ENCODE measurements at regions not wholly inside any gene's neighbourhood (a gene's known extent, or its start where the extent isn't known, plus 50 kb on each side); places are given as distances from the start of the nearest gene placed in this dataset.

DNA sequence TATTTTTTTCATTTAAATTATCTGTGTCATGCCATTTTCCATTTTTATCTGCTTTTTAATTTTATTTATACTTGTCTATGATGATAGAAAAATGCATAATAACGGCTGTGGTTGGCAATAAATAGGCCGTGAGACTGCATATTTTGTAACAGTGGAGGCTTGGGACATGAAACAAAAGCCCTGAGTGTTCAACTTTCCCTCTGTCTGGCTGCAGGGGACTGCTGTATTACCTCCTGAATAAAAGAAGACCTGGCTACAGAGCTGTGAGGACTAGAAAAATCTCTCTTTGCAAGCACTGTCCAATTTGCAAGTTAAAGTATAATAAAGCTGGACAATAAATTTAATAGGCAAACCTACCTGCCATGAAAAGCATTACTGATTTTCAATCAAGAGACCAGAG lies 82.1 kb downstream of the MAGEB10 start:
- TF ChIP-seq, protein P1, sequence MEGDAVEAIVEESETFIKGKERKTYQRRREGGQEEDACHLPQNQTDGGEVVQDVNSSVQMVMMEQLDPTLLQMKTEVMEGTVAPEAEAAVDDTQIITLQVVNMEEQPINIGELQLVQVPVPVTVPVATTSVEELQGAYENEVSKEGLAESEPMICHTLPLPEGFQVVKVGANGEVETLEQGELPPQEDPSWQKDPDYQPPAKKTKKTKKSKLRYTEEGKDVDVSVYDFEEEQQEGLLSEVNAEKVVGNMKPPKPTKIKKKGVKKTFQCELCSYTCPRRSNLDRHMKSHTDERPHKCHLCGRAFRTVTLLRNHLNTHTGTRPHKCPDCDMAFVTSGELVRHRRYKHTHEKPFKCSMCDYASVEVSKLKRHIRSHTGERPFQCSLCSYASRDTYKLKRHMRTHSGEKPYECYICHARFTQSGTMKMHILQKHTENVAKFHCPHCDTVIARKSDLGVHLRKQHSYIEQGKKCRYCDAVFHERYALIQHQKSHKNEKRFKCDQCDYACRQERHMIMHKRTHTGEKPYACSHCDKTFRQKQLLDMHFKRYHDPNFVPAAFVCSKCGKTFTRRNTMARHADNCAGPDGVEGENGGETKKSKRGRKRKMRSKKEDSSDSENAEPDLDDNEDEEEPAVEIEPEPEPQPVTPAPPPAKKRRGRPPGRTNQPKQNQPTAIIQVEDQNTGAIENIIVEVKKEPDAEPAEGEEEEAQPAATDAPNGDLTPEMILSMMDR (IDR thresholded peaks at IDR 0.05) = no peak
- no peak overlapping the region for H3K4me3 ChIP-seq (replicated peaks in 1 of 3; ENCODE audit: low read depth in 2 of 3, low read length in 3 of 3)
- no peaks in the 10 kb centered on the region for H3K79me2 ChIP-seq (ENCODE audit: insufficient read depth, low read length)
- H3K9me3 ChIP-seq (replicated peaks in 1 of 2; ENCODE audit: control insufficient read depth in 1 of 2, insufficient read depth in 1 of 2, low read length in 2 of 2) = no peaks in the 10 kb centered on the region
- DNase-seq = no peak
- Mint-ChIP-seq H3K27ac (no peak overlapping the region), H3K9me3 (peaks cover 0 to 11% (median 2%) of the 10 kb centered on the region in 7 donors), H3K36me3 (no peaks in the 10 kb centered on the region), H3K27me3 (ENCODE audit: low read depth in 3 of 3) (no peaks in the 10 kb centered on the region), H3K4me3 (no peak overlapping the region), H3K4me1 (no peaks in the 10 kb centered on the region)
- H3K27ac ChIP-seq (ENCODE audit: low read depth in 1 of 2, low read length in 2 of 2) = no peak overlapping the region
- no CpG with 5 or more reads among the region's 2 CpGs for WGBS (ENCODE audit: insufficient coverage)
- no peaks in the 10 kb centered on the region for H3K4me1 ChIP-seq (ENCODE audit: control insufficient read depth in 1 of 2, insufficient read depth in 2 of 2, low read length in 2 of 2)
- H3K36me3 ChIP-seq (replicated peaks in 1 of 2; ENCODE audit: control insufficient read depth in 1 of 2, insufficient read depth in 2 of 2, low read length in 2 of 2) = no peaks in the 10 kb centered on the region
- no peak overlapping the region for H3K4me2 ChIP-seq (replicated peaks; ENCODE audit: extremely low read depth, low read length, poor library complexity, severe bottlenecking)
- no peak overlapping the region for H3K9ac ChIP-seq (ENCODE audit: insufficient read depth, low read length, poor library complexity, severe bottlenecking)
- intact Hi-C loops (cut with micrococcal nuclease) = no loop called here
- H3K27me3 ChIP-seq (ENCODE audit: control insufficient read depth in 2 of 2, insufficient read depth in 2 of 2, low read length in 2 of 2) = no peaks in the 10 kb centered on the region
- H2AFZ ChIP-seq (ENCODE audit: insufficient read depth, low read depth, low read length, poor library complexity, severe bottlenecking) = no peak overlapping the region
- H4K20me1 ChIP-seq (ENCODE audit: insufficient read depth, low read length) = no peaks in the 10 kb centered on the region

DNA sequence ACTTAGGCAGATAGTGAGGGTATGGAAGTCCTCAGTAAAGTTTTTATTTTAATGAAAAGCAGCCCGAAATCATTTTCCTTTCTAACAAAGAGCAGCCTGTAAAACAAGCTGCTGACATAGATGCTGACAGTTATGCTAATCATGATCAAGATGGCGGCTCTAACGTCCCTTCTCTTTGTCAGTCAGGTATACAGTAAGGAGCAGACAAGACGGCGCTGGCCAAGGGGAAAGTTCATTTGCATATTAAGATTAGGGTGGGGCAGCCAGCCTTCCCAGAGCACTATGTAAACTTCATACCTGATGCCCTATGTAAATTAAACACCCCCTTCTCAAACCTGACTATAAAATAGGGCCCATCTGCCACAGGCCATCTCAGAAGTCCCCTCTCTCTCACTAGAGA lies 76.9 kb downstream of the MAGEB10 start:
- H3K9ac ChIP-seq (ENCODE audit: insufficient read depth, low read length, poor library complexity, severe bottlenecking) = no peak overlapping the region
- H3K4me1 Mint-ChIP-seq = no peaks in the 10 kb centered on the region
- no peaks in the 10 kb centered on the region for H3K36me3 ChIP-seq (replicated peaks in 1 of 2; ENCODE audit: control insufficient read depth in 1 of 2, insufficient read depth in 2 of 2, low read length in 2 of 2)
- H3K36me3 Mint-ChIP-seq = no peaks in the 10 kb centered on the region
- H3K27ac ChIP-seq (ENCODE audit: low read depth in 1 of 2, low read length in 2 of 2) = no peak overlapping the region
- H4K20me1 ChIP-seq (ENCODE audit: insufficient read depth, low read length) = no peaks in the 10 kb centered on the region
- no peaks in the 10 kb centered on the region for H3K9me3 ChIP-seq (replicated peaks in 1 of 2; ENCODE audit: control insufficient read depth in 1 of 2, insufficient read depth in 1 of 2, low read length in 2 of 2)
- no peaks in the 10 kb centered on the region for H3K79me2 ChIP-seq (ENCODE audit: insufficient read depth, low read length)
- H3K4me2 ChIP-seq (replicated peaks; ENCODE audit: extremely low read depth, low read length, poor library complexity, severe bottlenecking) = no peak overlapping the region
- no CpG with 5 or more reads among the region's 5 CpGs for WGBS (ENCODE audit: insufficient coverage)
- no peak overlapping the region for H3K4me3 ChIP-seq (replicated peaks in 1 of 3; ENCODE audit: low read depth in 2 of 3, low read length in 3 of 3)
- H3K9me3 Mint-ChIP-seq = peaks cover 0 to 10% (median 0%) of the 10 kb centered on the region in 7 donors
- DNase-seq = no peak
- TF ChIP-seq, protein P1 (IDR thresholded peaks at IDR 0.05) = no peak
- H3K4me1 ChIP-seq (ENCODE audit: control insufficient read depth in 1 of 2, insufficient read depth in 2 of 2, low read length in 2 of 2) = no peaks in the 10 kb centered on the region
- H3K27me3 ChIP-seq (ENCODE audit: control insufficient read depth in 2 of 2, insufficient read depth in 2 of 2, low read length in 2 of 2) = no peaks in the 10 kb centered on the region
- intact Hi-C loops (cut with micrococcal nuclease) = no loop called here
- H2AFZ ChIP-seq (ENCODE audit: insufficient read depth, low read depth, low read length, poor library complexity, severe bottlenecking) = no peak overlapping the region
- H3K4me3 Mint-ChIP-seq = no peak overlapping the region
- no peaks in the 10 kb centered on the region for H3K27me3 Mint-ChIP-seq (ENCODE audit: low read depth in 3 of 3)
- H3K27ac Mint-ChIP-seq = no peak overlapping the region

Measured in CD14-positive monocyte (primary cell).